ENCODE measurements at regions not wholly inside any gene's neighbourhood (a gene's known extent, or its start where the extent isn't known, plus 50 kb on each side); places are given as distances from the start of the nearest gene placed in this dataset.
A peak's percentile ranks its signal among the peaks of the same experiment; 100 is the strongest.

GRCh38 chr2:42957109-42957860, 164.9 kb upstream of the HAAO start:
- no peak for DNase-seq (ENCODE audit: low spot score)

GRCh38 chr2:42954227-42954962, 162.0 kb upstream of the HAAO start:
- DNase-seq (ENCODE audit: low spot score): no peak

GRCh38 chr2:42953216-42953615, 160.8 kb upstream of the HAAO start:
- DNase-seq (ENCODE audit: low spot score): peak; percentile 14

GRCh38 chr2:42951263-42951938, 159.0 kb upstream of the HAAO start:
- DNase-seq (ENCODE audit: low spot score): no peak

GRCh38 chr2:42949125-42949524, 156.7 kb upstream of the HAAO start:
- DNase-seq (ENCODE audit: low spot score): no peak

GRCh38 chr2:42947809-42948600, 155.6 kb upstream of the HAAO start:
- no peak for DNase-seq (ENCODE audit: low spot score)

GRCh38 chr2:42944779-42945415, 152.5 kb upstream of the HAAO start:
- peak; percentile 13 for DNase-seq (ENCODE audit: low spot score)

- DNase-seq (ENCODE audit: low spot score): no peak
Observed at GRCh38 chr2:42942990-42943493, 150.7 kb upstream of the HAAO start.

GRCh38 chr2:42942214-42942989, 150.0 kb upstream of the HAAO start:
- no peak for DNase-seq (ENCODE audit: low spot score)

- DNase-seq (ENCODE audit: low spot score): no peak
Observed at GRCh38 chr2:42941633-42942176, 149.3 kb upstream of the HAAO start.

- no peak for DNase-seq (ENCODE audit: low spot score)
Observed at GRCh38 chr2:42939411-42940206, 147.2 kb upstream of the HAAO start.

- DNase-seq (ENCODE audit: low spot score): no peak
Observed at GRCh38 chr2:42938671-42939370, 146.4 kb upstream of the HAAO start.

GRCh38 chr2:42937171-42937875, 144.9 kb upstream of the HAAO start:
- no peak for DNase-seq (ENCODE audit: low spot score)

- DNase-seq (ENCODE audit: low spot score): no peak
Observed at GRCh38 chr2:42935692-42936671, 143.6 kb upstream of the HAAO start.

GRCh38 chr2:42934580-42935186, 142.3 kb upstream of the HAAO start:
- no peak for DNase-seq (ENCODE audit: low spot score)

- DNase-seq (ENCODE audit: low spot score): peak; percentile 72
Observed at GRCh38 chr2:42933824-42934254, 141.5 kb upstream of the HAAO start.

Data from hematopoietic multipotent progenitor cell treated with erythropoietin and hydrocortisone succinate and interleukin-3 and kit ligand, for 15 days (in vitro differentiated cells).